ENCODE measurements at regions not wholly inside any gene's neighbourhood (a gene's known extent, or its start where the extent isn't known, plus 50 kb on each side); places are given as distances from the start of the nearest gene placed in this dataset.

- H3K36me3 Mint-ChIP-seq: no peaks in the 10 kb centered on the region; the same call in 1 of the 2 replicates
- TF ChIP-seq ATF2 (CRISPR knock-in tag; IDR thresholded peaks at IDR 0.05; ENCODE audit: borderline replicate concordance, low read depth) (no peak), MYBL2 (CRISPR knock-in tag; IDR thresholded peaks at IDR 0.05) (no peak), MXD4 (CRISPR knock-in tag; IDR thresholded peaks at IDR 0.05; ENCODE audit: borderline replicate concordance) (no peak), E2F1 (CRISPR knock-in tag; IDR thresholded peaks at IDR 0.05) (no peak), CBFB (CRISPR knock-in tag; IDR thresholded peaks at IDR 0.05; ENCODE audit: low read depth) (no peak), ZNF317 (CRISPR knock-in tag; IDR thresholded peaks at IDR 0.05; ENCODE audit: borderline replicate concordance, low read depth) (no peak), GABPB1 (CRISPR knock-in tag; IDR thresholded peaks at IDR 0.05) (no peak), MLX (CRISPR knock-in tag; IDR thresholded peaks at IDR 0.05) (no peak), TCF7 (CRISPR knock-in tag; IDR thresholded peaks at IDR 0.05; ENCODE audit: low read depth) (no peak), HMGA2 (CRISPR knock-in tag; IDR thresholded peaks at IDR 0.05) (no peak), ZMAT4 (CRISPR knock-in tag; IDR thresholded peaks at IDR 0.05) (no peak), CREM (CRISPR knock-in tag; IDR thresholded peaks at IDR 0.05) (no peak), USF1 (CRISPR knock-in tag; IDR thresholded peaks at IDR 0.05) (no peak), USF2 (CRISPR knock-in tag; IDR thresholded peaks at IDR 0.05) (no peak)
- ChIA-PET CTCF (no interaction called here), POLR2A (no interaction called here)
- H3K4me1 Mint-ChIP-seq: peaks cover 4% of the 10 kb centered on the region; the same call in 1 of the 2 replicates
- no peak for ATAC-seq
- no peak overlapping the region for H3K4me3 Mint-ChIP-seq
- no peak overlapping the region for H3K27ac Mint-ChIP-seq
- no peaks in the 10 kb centered on the region for H3K27me3 Mint-ChIP-seq (ENCODE audit: low read depth)
- DNase-seq (ENCODE audit: low spot score): no peak
- peaks cover 7% of the 10 kb centered on the region for H3K9me3 Mint-ChIP-seq
Measured at GRCh38 chrX:98263135-98263534, 1379.4 kb downstream of the RPA4 start.

- ChIA-PET CTCF (no interaction called here), POLR2A (no interaction called here)
- no peak for DNase-seq (ENCODE audit: low spot score)
- Mint-ChIP-seq H3K4me3 (no peak overlapping the region), H3K27me3 (ENCODE audit: low read depth) (no peaks in the 10 kb centered on the region), H3K36me3 (no peaks in the 10 kb centered on the region; the same call in 1 of the 2 replicates), H3K27ac (peak overlapping the region; percentile 75), H3K9me3 (no peaks in the 10 kb centered on the region), H3K4me1 (peaks cover 65% of the 10 kb centered on the region)
- ATAC-seq: peak; percentile 53
- TF ChIP-seq CTCF (IDR thresholded peaks at IDR 0.05) (no peak), ERG (CRISPR knock-in tag; IDR thresholded peaks at IDR 0.05) (no peak), ZNF317 (CRISPR knock-in tag; IDR thresholded peaks at IDR 0.05; ENCODE audit: borderline replicate concordance, low read depth) (no peak), NR2C2 (CRISPR knock-in tag; IDR thresholded peaks at IDR 0.05) (no peak), NFYB (CRISPR knock-in tag; conservative IDR thresholded peaks at IDR 0.05; ENCODE audit: low read depth) (no peak), CBFB (CRISPR knock-in tag; IDR thresholded peaks at IDR 0.05; ENCODE audit: low read depth) (no peak), ZNF121 (CRISPR knock-in tag; IDR thresholded peaks at IDR 0.05) (no peak), ATF3 (CRISPR knock-in tag; conservative IDR thresholded peaks at IDR 0.05) (no peak), ZNF425 (CRISPR knock-in tag; conservative IDR thresholded peaks at IDR 0.05) (no peak), TEAD4 (CRISPR knock-in tag; IDR thresholded peaks at IDR 0.05) (no peak), ZNF138 (CRISPR knock-in tag; conservative IDR thresholded peaks at IDR 0.05) (no peak), ZBTB21 (CRISPR knock-in tag; IDR thresholded peaks at IDR 0.05; ENCODE audit: borderline replicate concordance) (no peak), ZNF263 (CRISPR knock-in tag; IDR thresholded peaks at IDR 0.05; ENCODE audit: low read depth) (no peak)
Measured at GRCh38 chrX:98289726-98290125, 1406.0 kb downstream of the RPA4 start.
